PC-3 (cell line): ENCODE measurements at regions not wholly inside any gene's neighbourhood (a gene's known extent, or its start where the extent isn't known, plus 50 kb on each side); places are given as distances from the start of the nearest gene placed in this dataset.

Experiments used
- ATAC-seq: fragments of 200-7000 bp; cut with Tn5 transposase; 2 replicates; pipeline ENCODE4 v1.9.1; 2020; ENCODE audit warnings: mild to moderate bottlenecking, moderate library complexity
- BruUV-seq: library from RNA; stranded (reverse); fragments of 400-500 nt; replicated peaks from 2 replicates; lab custom pipeline; 2021; lab: Mats Ljungman, UMichigan
- CTCF ChIA-PET: fragments of 300-600 bp; sonication (Branson Sonifier 250); formaldehyde crosslinking; loops from one replicate; lab custom pipeline; 2022; ENCODE audit warnings: antibody characterized with exemption; lab: Charles Lee
- POLR2A ChIA-PET: fragments of 300-600 bp; sonication (Branson Sonifier 250); formaldehyde crosslinking; loops from one replicate; lab custom pipeline; 2022; ENCODE audit warnings: antibody characterized with exemption; ENCODE audit not compliant: unreplicated experiment; lab: Charles Lee
- DNase-seq: peaks from one replicate; pipeline ENCODE4 v3.0.0-alpha.2; 2015
- H2AFZ ChIP-seq: fragments of 300-600 bp; sonication (generic); 2 replicates; pipeline ENCODE4 v1.6.0; 2016; ENCODE audit warnings: antibody characterized with exemption, low read length
- H3F3A ChIP-seq: fragments of 300-600 bp; sonication (generic); one replicate; pipeline ENCODE4 v1.6.0; 2017; ENCODE audit warnings: antibody characterized with exemption, low read length, control low read depth, mild to moderate bottlenecking; ENCODE audit not compliant: unreplicated experiment
- H3K27ac ChIP-seq: fragments of 300-600 bp; sonication (generic); 2 replicates; pipeline ENCODE4 v1.5.1; 2016; ENCODE audit warnings: mild to moderate bottlenecking, low read length
- H3K27me3 ChIP-seq: fragments of 300-600 bp; sonication (generic); 2 replicates; pipeline ENCODE4 v1.6.1; 2016; ENCODE audit warnings: low read length, mixed read lengths
- H3K36me3 ChIP-seq: fragments of 300-600 bp; sonication (generic); 2 replicates; pipeline ENCODE4 v1.6.1; 2016; ENCODE audit warnings: low read depth, mixed run types, low read length, mixed read lengths
- H3K4me1 ChIP-seq: fragments of 300-600 bp; sonication (generic); 2 replicates; pipeline ENCODE4 v1.5.1; 2016; ENCODE audit warnings: low read length; ENCODE audit not compliant: insufficient read depth
- H3K4me2 ChIP-seq: fragments of 300-600 bp; sonication (generic); 2 replicates; pipeline ENCODE4 v1.6.0; 2016; ENCODE audit warnings: low read length
- H3K4me3 ChIP-seq: fragments of 300-600 bp; sonication (generic); 2 replicates; pipeline ENCODE4 v1.5.1; 2016; ENCODE audit warnings: mild to moderate bottlenecking, low read length, mixed read lengths
- H3K79me2 ChIP-seq: fragments of 300-600 bp; sonication (generic); 2 replicates; pipeline ENCODE4 v1.6.1; 2017; ENCODE audit warnings: low read length, mixed read lengths
- H3K9ac ChIP-seq: fragments of 300-600 bp; sonication (generic); 2 replicates; pipeline ENCODE4 v1.6.0; 2016; ENCODE audit warnings: mild to moderate bottlenecking, low read length
- H3K9me2 ChIP-seq: fragments of 300-600 bp; sonication (generic); replicated peaks from 2 replicates; pipeline ENCODE4 v1.6.1; 2016; ENCODE audit warnings: mixed run types, low read length, mixed read lengths
- H3K9me3 ChIP-seq: fragments of 300-600 bp; sonication (generic); 2 replicates; pipeline ENCODE4 v1.6.1; 2016; ENCODE audit warnings: low read length, mixed read lengths
- H4K20me1 ChIP-seq: fragments of 300-600 bp; sonication (generic); 2 replicates; pipeline ENCODE4 v1.6.1; 2016; ENCODE audit warnings: low read length, mixed read lengths
- CTCF ChIP-seq: fragments of 300-600 bp; sonication (generic); conservative IDR thresholded peaks from 2 replicates; pipeline ENCODE4 v1.5.1; 2017; ENCODE audit warnings: antibody characterized with exemption, low read depth, mild to moderate bottlenecking, low read length
- EZH2 ChIP-seq: fragments of 300-600 bp; sonication (generic); IDR thresholded peaks from one replicate; pipeline ENCODE4 v1.6.1; 2017; ENCODE audit warnings: antibody characterized with exemption, mild to moderate bottlenecking, low read length; ENCODE audit not compliant: unreplicated experiment
- EZH2phosphoT487 ChIP-seq: fragments of 300-600 bp; sonication (generic); IDR thresholded peaks from 2 replicates; pipeline ENCODE4 v1.6.1; 2018; ENCODE audit warnings: mild to moderate bottlenecking, antibody characterized with exemption, low read length, borderline replicate concordance
- intact Hi-C: fragments of 100-400 bp; cut with micrococcal nuclease; formaldehyde crosslinking; loops from 2 replicates; pipeline ENCODE4 v1.9.0; 2023

- H3K27ac ChIP-seq, result no peak overlapping the region
- H2AFZ ChIP-seq, result no peak overlapping the region
- H3K9me3 ChIP-seq, result no peaks in the 10 kb centered on the region
Measured at GRCh38 chr9:107409581-107410389, 79.8 kb downstream of the KLF4 start.

GRCh38 chr9:107407675-107408074, 81.9 kb downstream of the KLF4 start:
- Histone ChIP-seq H4K20me1 (no peaks in the 10 kb centered on the region), H2AFZ (0 out of 2 replicates have a peak overlapping the region, but pooled peaks have one; percentile 13), H3K79me2 (no peaks in the 10 kb centered on the region), H3K36me3 (no peaks in the 10 kb centered on the region), H3K9me3 (no peaks in the 10 kb centered on the region), H3F3A (no peaks in the 10 kb centered on the region), H3K4me1 (no peaks in the 10 kb centered on the region), H3K9ac (no peak overlapping the region), H3K27ac (no peak overlapping the region), H3K4me2 (no peak overlapping the region), H3K9me2 (no peaks in the 10 kb centered on the region), H3K27me3 (no peaks in the 10 kb centered on the region), H3K4me3 (no peak overlapping the region)
- no TSS peak for BruUV-seq
- CTCF ChIA-PET, result no interaction called here
- ATAC-seq (no peak), DNase-seq (no peak)
- intact Hi-C loops, result no loop called here
- TF ChIP-seq EZH2, result no peak
- TF ChIP-seq EZH2phosphoT487, result no peak
- TF ChIP-seq CTCF, result no peak
- POLR2A ChIA-PET, result no interaction called here

More at GRCh38 chr9:107409581-107410389, 79.8 kb downstream of the KLF4 start:
- H3K79me2 ChIP-seq, result no peaks in the 10 kb centered on the region
- no peaks in the 10 kb centered on the region for H4K20me1 ChIP-seq
- BruUV-seq, result no TSS peak
- no peak overlapping the region for H3K4me2 ChIP-seq
- no peak overlapping the region for H3K9ac ChIP-seq
- no peak for DNase-seq
- intact Hi-C loops, result no loop called here
- ATAC-seq, result no peak
- H3K4me1 ChIP-seq, result no peaks in the 10 kb centered on the region
- H3K9me2 ChIP-seq, result no peaks in the 10 kb centered on the region
- ChIA-PET CTCF (no interaction called here), POLR2A (no interaction called here)
- no peak overlapping the region for H3K4me3 ChIP-seq
- H3K36me3 ChIP-seq, result no peaks in the 10 kb centered on the region
- no peaks in the 10 kb centered on the region for H3K27me3 ChIP-seq
- TF ChIP-seq EZH2 (no peak), EZH2phosphoT487 (no peak)
- H3F3A ChIP-seq, result no peaks in the 10 kb centered on the region

- no peaks in the 10 kb centered on the region for H3K27me3 ChIP-seq
- H3K4me2 ChIP-seq, result no peak overlapping the region
- no peak overlapping the region for H3K4me3 ChIP-seq
- no TSS peak for BruUV-seq
- no peaks in the 10 kb centered on the region for H3K9me3 ChIP-seq
- no peak overlapping the region for H3K9ac ChIP-seq
- no peak overlapping the region for H2AFZ ChIP-seq
- H3F3A ChIP-seq, result no peaks in the 10 kb centered on the region
- DNase-seq (no peak), ATAC-seq (no peak)
- H3K9me2 ChIP-seq, result no peaks in the 10 kb centered on the region
- H3K27ac ChIP-seq, result no peak overlapping the region
- POLR2A ChIA-PET, result no interaction called here
- H3K4me1 ChIP-seq, result no peaks in the 10 kb centered on the region
- CTCF ChIA-PET, result no interaction called here
- no peaks in the 10 kb centered on the region for H3K79me2 ChIP-seq
- no peaks in the 10 kb centered on the region for H3K36me3 ChIP-seq
- intact Hi-C loops, result no loop called here
- TF ChIP-seq EZH2 (no peak), EZH2phosphoT487 (no peak), CTCF (no peak)
- no peaks in the 10 kb centered on the region for H4K20me1 ChIP-seq
Measured at GRCh38 chr9:107405511-107405910, 84.1 kb downstream of the KLF4 start.
